GM13977 (cell line): ENCODE measurements at regions not wholly inside any gene's neighbourhood (a gene's known extent, or its start where the extent isn't known, plus 50 kb on each side); places are given as distances from the start of the nearest gene placed in this dataset.

Experiments
- DNase-seq: peaks from one replicate; pipeline ENCODE4 v3.0.0; 2012; ENCODE audit warnings: low spot score
- in situ Hi-C: fragments of 300-500 bp; cut with MboI; formaldehyde crosslinking; loops from one replicate; pipeline ENCODE4 v1.12.0; 2022; ENCODE audit warnings: low sequenced_read_pairs, low pct_unique_long_range_greater_than_20kb, mixed read lengths, inconsistent platforms; ENCODE audit not compliant: unreplicated experiment
- TF ChIP-seq, protein P1 (sequence below): IDR thresholded peaks from 2 replicates; pipeline ENCODE4 v1.5.1; 2012; ENCODE audit warnings: mild to moderate bottlenecking, control low read depth; ENCODE audit not compliant: insufficient read depth; ENCODE audit errors: extremely low read depth, missing control alignments

DNA sequence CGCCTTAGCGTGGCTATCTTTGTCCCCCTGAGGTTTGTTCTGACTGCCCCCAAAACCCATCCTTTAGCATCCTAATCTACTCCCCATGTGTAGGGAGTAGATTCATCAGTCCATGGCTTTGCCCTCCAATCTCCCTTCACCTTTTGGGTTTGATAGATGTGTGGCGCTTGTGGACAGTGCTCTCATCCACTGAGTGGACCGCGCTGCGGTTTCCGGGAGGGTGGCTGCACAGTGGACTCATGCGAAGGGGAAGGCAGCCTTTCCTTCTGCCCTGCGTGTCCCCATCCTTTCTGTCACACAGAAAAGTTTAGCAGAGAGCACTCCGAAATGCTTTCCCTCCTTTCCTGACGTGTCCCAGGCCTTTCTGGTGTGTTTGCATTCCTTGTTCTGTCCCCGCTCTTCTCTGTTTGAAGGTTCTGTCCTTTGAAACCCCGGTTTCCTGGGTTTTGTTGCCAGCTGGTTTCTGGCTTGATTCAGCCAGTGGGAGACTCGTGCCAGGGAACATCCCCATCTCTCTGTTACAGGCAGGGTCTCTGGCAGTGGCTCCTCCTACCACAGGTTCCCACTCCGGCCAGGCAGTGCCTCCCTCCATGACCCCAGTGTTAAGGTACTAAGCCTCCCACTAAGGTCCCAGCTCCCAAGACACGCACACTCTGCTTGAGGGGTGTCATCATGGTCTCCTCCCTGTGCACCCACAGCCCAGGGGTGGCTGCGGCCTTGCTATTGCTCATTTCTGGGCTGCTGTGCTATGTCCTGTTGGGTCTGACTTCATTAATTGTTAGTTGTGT lies 547.7 kb upstream of the DPP6 start:
- DNase-seq, result no peak
- TF ChIP-seq, protein P1, sequence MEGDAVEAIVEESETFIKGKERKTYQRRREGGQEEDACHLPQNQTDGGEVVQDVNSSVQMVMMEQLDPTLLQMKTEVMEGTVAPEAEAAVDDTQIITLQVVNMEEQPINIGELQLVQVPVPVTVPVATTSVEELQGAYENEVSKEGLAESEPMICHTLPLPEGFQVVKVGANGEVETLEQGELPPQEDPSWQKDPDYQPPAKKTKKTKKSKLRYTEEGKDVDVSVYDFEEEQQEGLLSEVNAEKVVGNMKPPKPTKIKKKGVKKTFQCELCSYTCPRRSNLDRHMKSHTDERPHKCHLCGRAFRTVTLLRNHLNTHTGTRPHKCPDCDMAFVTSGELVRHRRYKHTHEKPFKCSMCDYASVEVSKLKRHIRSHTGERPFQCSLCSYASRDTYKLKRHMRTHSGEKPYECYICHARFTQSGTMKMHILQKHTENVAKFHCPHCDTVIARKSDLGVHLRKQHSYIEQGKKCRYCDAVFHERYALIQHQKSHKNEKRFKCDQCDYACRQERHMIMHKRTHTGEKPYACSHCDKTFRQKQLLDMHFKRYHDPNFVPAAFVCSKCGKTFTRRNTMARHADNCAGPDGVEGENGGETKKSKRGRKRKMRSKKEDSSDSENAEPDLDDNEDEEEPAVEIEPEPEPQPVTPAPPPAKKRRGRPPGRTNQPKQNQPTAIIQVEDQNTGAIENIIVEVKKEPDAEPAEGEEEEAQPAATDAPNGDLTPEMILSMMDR, result no peak
- in situ Hi-C loops, result no loop called here

DNA sequence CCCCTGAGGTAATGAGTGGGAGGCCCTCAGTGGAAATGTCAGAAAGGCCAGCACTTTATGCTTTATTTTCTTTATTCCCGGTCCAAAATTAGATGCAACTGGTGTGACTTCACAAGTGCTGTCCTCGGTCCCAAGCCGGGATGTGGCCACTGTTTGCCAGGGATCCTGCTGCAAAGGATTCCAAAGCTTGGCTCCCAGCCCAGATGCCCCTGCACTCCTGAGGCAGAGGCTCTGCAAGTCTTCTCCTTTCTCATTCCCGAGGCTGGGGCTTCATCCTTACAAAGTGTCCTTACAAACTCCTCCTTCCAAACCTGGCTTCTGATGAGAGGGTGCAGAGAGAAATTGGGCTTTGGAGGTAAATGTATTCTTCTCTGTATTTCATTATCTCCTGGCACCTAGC lies 544.3 kb upstream of the DPP6 start:
- in situ Hi-C loops, result no loop called here
- TF ChIP-seq, protein P1, result no peak
- DNase-seq, result no peak

DNA sequence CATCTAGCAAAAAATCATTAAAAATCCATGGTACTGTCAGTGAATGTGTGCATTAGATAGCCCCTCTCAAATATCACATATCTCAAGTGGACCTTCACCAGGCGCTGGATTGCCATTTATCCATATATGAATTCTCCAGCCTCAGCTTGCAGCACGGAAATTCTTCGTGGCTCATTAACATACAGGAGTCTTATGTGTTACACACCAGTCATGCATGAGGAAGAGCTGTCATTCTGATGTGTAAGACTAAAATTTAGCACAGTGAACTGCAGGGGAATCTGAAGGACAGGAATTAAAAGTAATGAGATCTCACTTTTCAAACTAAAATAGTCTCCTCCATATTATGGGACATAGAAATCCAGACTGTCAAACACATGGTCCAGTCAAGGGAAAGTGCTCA lies 542.4 kb upstream of the DPP6 start:
- TF ChIP-seq, protein P1, result no peak
- DNase-seq, result no peak
- in situ Hi-C loops, result no loop called here

DNA sequence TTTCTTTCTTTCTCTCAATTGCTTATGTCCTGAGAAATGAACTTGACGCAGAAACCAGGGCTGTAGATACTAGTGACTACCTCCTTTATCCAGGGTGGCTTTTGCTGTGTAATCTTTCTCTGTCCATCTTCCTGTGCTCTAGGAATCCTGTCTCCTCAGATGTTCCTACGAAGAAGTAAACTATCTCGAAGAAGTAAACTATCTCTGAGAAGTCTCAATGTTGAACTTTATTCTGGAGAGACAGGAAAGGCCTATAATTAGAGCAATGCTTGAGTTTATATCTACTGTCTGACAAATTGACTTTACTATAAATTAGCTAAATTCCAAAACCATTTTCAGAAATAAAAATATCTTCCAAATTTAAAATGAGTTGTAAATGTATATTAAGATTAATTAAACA lies 541.5 kb upstream of the DPP6 start:
- TF ChIP-seq, protein P1, result no peak
- in situ Hi-C loops, result no loop called here
- no peak for DNase-seq

DNA sequence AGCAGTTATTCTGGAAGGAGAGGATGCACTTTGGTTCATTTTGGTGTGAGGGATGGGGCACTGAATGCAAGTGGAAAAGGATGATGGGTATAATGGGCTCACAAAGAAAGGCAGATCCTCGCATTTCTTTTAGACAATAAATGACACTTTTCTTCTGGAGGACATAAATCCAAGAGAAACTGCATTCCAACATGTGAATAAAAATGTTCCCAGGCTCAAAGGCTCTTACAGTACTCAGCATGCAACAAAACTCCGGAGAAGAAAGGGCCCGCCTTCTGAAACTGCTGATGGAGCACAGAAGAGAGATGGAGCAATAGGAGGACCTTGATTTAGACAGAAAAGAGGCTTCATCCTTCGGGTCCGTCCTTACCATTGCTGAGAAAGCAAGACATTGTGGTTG lies 538.2 kb upstream of the DPP6 start:
- DNase-seq, result no peak
- TF ChIP-seq, protein P1, result no peak
- in situ Hi-C loops, result no loop called here

DNA sequence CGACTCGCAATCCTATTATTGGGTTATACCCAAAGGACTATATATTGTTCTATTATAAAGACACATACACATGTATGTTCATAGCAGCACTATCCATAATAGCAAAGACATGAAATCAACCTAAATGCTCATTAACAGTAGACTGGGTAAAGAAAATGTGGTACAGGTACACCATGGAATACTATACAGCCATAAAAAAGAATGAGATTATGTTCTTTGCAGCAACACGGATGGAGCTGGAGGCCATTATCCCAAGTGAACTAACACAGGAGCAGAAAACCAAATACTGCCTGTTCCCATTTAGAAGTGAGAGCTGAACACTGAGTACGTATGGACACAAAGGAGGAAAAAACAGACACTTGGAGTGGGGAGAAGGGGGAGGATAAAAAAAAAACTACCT lies 536.8 kb upstream of the DPP6 start:
- TF ChIP-seq, protein P1, result no peak
- in situ Hi-C loops, result no loop called here
- no peak for DNase-seq
